ENCODE measurements at regions not wholly inside any gene's neighbourhood (a gene's known extent, or its start where the extent isn't known, plus 50 kb on each side); places are given as distances from the start of the nearest gene placed in this dataset.
A peak's percentile ranks its signal among the peaks of the same experiment; 100 is the strongest.
"Not testable (repeated sequence)": the region's sequence is repeated elsewhere in the genome, so short reads cannot be mapped to it uniquely, and the experiment has no call there.

- peak; percentile 83 for DNase-seq
Measured at GRCh38 chr6:18595774-18596530, 208.8 kb downstream of the RNF144B start.

- no peak for DNase-seq
Measured at GRCh38 chr6:18596531-18596835, 209.3 kb downstream of the RNF144B start.

GRCh38 chr6:18598551-18599264 is 211.6 kb downstream of the RNF144B start:
- DNase-seq, result no peak

GRCh38 chr6:18600255-18600654 is 213.1 kb downstream of the RNF144B start:
- no peak for DNase-seq

GRCh38 chr6:18601516-18602020 is 214.4 kb downstream of the RNF144B start:
- DNase-seq, result no peak

GRCh38 chr6:18602931-18603330 is 215.8 kb downstream of the RNF144B start:
- no peak for DNase-seq

- DNase-seq, result no peak
Measured at GRCh38 chr6:18603361-18603760, 216.2 kb downstream of the RNF144B start.

- no peak for DNase-seq
Measured at GRCh38 chr6:18605841-18606240, 218.7 kb downstream of the RNF144B start.

- DNase-seq, result no peak
Measured at GRCh38 chr6:18609715-18610114, 222.6 kb downstream of the RNF144B start.

GRCh38 chr6:18613319-18613925 is 226.3 kb downstream of the RNF144B start:
- no peak for DNase-seq

- DNase-seq, result no peak
Measured at GRCh38 chr6:18629571-18629970, 242.4 kb downstream of the RNF144B start.

- DNase-seq, result peak; percentile 7
Measured at GRCh38 chr6:18632670-18633410, 245.7 kb downstream of the RNF144B start.

GRCh38 chr6:18634912-18635311 is 247.8 kb downstream of the RNF144B start:
- no peak for DNase-seq

GRCh38 chr6:18640134-18640533 is 253.0 kb downstream of the RNF144B start:
- DNase-seq, result no peak

GRCh38 chr6:18640754-18641153 is 253.6 kb downstream of the RNF144B start:
- no peak for DNase-seq

GRCh38 chr6:18654821-18655220 is 267.7 kb downstream of the RNF144B start:
- no peak for DNase-seq

- DNase-seq, result no peak
Measured at GRCh38 chr6:18656506-18656905, 269.4 kb downstream of the RNF144B start.

GRCh38 chr6:18659994-18660393 is 272.8 kb downstream of the RNF144B start:
- DNase-seq, result not testable (repeated sequence)

GRCh38 chr6:18663011-18663410 is 275.9 kb downstream of the RNF144B start:
- DNase-seq, result no peak

GRCh38 chr6:18664401-18664800 is 277.3 kb downstream of the RNF144B start:
- DNase-seq, result no peak

- DNase-seq, result no peak
Measured at GRCh38 chr6:18667612-18668011, 280.5 kb downstream of the RNF144B start.

- DNase-seq, result no peak
Measured at GRCh38 chr6:18668994-18669393, 281.8 kb downstream of the RNF144B start.

GRCh38 chr6:18672852-18673251 is 285.7 kb downstream of the RNF144B start:
- no peak for DNase-seq

All from dermis blood vessel endothelial cell (primary cell).